Duodenal mucosa (tissue), 2 donors: ENCODE measurements at regions not wholly inside any gene's neighbourhood (a gene's known extent, or its start where the extent isn't known, plus 50 kb on each side); places are given as distances from the start of the nearest gene placed in this dataset.

Source experiments
- H3K27ac ChIP-seq: one replicate; pipeline ENCODE4 v1.7.0; 2013; ENCODE audit warnings: low read depth, low read length
- H3K27me3 ChIP-seq, 2 donors: one replicate each; pipeline ENCODE4 v1.7.0; 2013; ENCODE audit warnings: low read length in 2 of 2, control low read depth in 1 of 2; ENCODE audit not compliant: insufficient read depth in 2 of 2, control insufficient read depth in 1 of 2
- H3K36me3 ChIP-seq, 2 donors: one replicate each; pipeline ENCODE4 v1.7.0; 2013; ENCODE audit warnings: low read length in 2 of 2, control low read depth in 1 of 2; ENCODE audit not compliant: insufficient read depth in 2 of 2, control insufficient read depth in 1 of 2
- H3K4me1 ChIP-seq, 2 donors: one replicate each; pipeline ENCODE4 v1.7.0; 2013; ENCODE audit warnings: low read length in 2 of 2, control low read depth in 1 of 2; ENCODE audit not compliant: insufficient read depth in 2 of 2, control insufficient read depth in 1 of 2
- H3K4me3 ChIP-seq, 2 donors: one replicate each; pipeline ENCODE4 v1.7.0; 2013; ENCODE audit warnings: low read length in 2 of 2, low read depth in 1 of 2
- H3K9ac ChIP-seq, 2 donors: one replicate each; pipeline ENCODE4 v1.7.0; 2013; ENCODE audit warnings: low read length in 2 of 2, low read depth in 1 of 2
- H3K9me3 ChIP-seq, 2 donors: one replicate each; pipeline ENCODE4 v1.7.0; 2013; ENCODE audit warnings: low read length in 2 of 2, control low read depth in 1 of 2; ENCODE audit not compliant: control insufficient read depth in 1 of 2

- no peaks in the 10 kb centered on the region for H3K27me3 ChIP-seq
- H3K4me1 ChIP-seq = no peaks in the 10 kb centered on the region
- no peaks in the 10 kb centered on the region for H3K36me3 ChIP-seq
- no peak overlapping the region for H3K4me3 ChIP-seq
- no peak overlapping the region for H3K27ac ChIP-seq
- no peak overlapping the region for H3K9ac ChIP-seq
- H3K9me3 ChIP-seq = no peaks in the 10 kb centered on the region
Observed at GRCh38 chr2:48007699-48008268, 101.5 kb upstream of the FBXO11 start.

DNA sequence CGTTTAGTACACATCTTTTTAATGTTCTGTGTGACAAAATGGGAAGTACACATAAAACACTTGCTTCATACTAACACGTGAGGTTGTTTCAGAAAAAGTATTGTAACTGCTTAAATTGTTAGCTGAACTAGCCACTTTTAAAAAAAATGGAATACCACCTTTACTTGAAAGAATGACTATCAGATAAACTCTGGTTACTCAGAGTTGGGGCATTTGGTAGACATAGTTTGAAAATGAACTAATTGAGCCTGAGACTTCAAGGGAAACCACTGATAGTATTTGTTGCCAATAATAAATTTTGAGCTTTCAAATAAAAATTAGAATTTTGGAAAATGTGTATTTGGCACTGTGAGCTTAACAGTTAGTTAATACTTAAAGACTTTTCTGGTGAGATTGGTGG is 103.0 kb upstream of the FBXO11 start:
- H3K4me3 ChIP-seq = no peak overlapping the region
- no peak overlapping the region for H3K27ac ChIP-seq
- H3K27me3 ChIP-seq = no peaks in the 10 kb centered on the region
- H3K9ac ChIP-seq = no peak overlapping the region
- no peaks in the 10 kb centered on the region for H3K36me3 ChIP-seq
- H3K4me1 ChIP-seq = no peaks in the 10 kb centered on the region
- no peaks in the 10 kb centered on the region for H3K9me3 ChIP-seq

DNA sequence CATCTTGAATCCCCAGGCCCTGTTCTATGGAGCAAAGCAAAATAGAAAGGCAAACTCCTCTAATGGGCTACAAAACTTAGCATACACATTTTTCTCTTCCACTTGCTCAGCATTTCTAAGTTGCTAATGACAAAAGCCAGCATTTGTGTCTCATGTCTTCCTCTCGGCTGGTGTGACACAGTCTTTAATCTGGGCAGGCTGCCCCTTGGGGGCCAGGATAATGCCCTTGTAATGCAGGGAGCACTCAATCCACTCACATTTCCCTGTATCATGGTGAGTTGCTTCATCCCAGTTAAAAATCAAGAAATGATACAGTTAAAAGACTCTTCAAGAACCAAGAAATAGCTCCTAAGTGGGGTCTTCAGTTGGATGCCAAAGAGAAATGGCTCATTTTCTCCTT is 109.1 kb upstream of the FBXO11 start:
- no peak overlapping the region for H3K9ac ChIP-seq
- no peak overlapping the region for H3K4me3 ChIP-seq

GRCh38 chr2:48016225-48017019 is 110.1 kb upstream of the FBXO11 start:
- Histone ChIP-seq H3K9me3 (peaks cover 4 to 8% of the 10 kb centered on the region in 2 donors), H3K27ac (no peak overlapping the region), H3K4me3 (no peak overlapping the region), H3K36me3 (no peaks in the 10 kb centered on the region), H3K9ac (no peak overlapping the region), H3K4me1 (no peaks in the 10 kb centered on the region), H3K27me3 (no peaks in the 10 kb centered on the region)

More for the DNA sequence above, 109.1 kb upstream of the FBXO11 start:
- Histone ChIP-seq H3K9me3 (peaks cover 4 to 8% of the 10 kb centered on the region in 2 donors), H3K27me3 (no peaks in the 10 kb centered on the region), H3K27ac (no peak overlapping the region), H3K36me3 (no peaks in the 10 kb centered on the region), H3K4me1 (no peaks in the 10 kb centered on the region)

GRCh38 chr2:48017136-48017535 is 110.8 kb upstream of the FBXO11 start:
- no peaks in the 10 kb centered on the region for H3K36me3 ChIP-seq
- no peak overlapping the region for H3K27ac ChIP-seq
- H3K4me1 ChIP-seq = no peaks in the 10 kb centered on the region
- no peaks in the 10 kb centered on the region for H3K27me3 ChIP-seq
- H3K9ac ChIP-seq = no peak overlapping the region
- H3K4me3 ChIP-seq = no peak overlapping the region
- peaks cover 4 to 8% of the 10 kb centered on the region in 2 donors for H3K9me3 ChIP-seq

- no peak overlapping the region for H3K9ac ChIP-seq
- H3K36me3 ChIP-seq = no peaks in the 10 kb centered on the region
- no peak overlapping the region for H3K27ac ChIP-seq
- no peak overlapping the region for H3K4me3 ChIP-seq
- peaks cover 0 to 1% of the 10 kb centered on the region in 2 donors for H3K27me3 ChIP-seq
- H3K9me3 ChIP-seq = peaks cover 4 to 8% of the 10 kb centered on the region in 2 donors
- H3K4me1 ChIP-seq = no peaks in the 10 kb centered on the region
Observed at GRCh38 chr2:48018480-48018879, 112.2 kb upstream of the FBXO11 start.

DNA sequence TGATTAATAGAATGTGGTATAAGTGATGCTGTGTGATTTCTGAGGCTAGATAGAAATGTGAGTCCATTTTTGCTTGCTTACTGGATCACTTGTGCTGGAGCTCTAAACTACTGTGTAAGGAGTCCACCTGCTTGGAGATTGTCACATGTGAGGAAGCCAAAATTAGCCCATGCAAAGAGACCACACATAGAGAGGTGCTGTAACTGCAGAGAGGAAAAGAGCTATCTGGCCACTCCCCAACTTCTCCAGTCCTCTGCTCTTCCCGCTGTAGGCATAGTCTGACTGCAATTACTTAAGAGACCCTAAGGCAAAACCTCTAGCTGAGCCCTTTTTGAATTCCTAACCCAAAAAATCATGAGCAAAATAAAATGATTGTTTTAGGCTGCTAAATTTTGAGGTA is 120.6 kb upstream of the FBXO11 start:
- Histone ChIP-seq H3K9ac (no peak overlapping the region), H3K36me3 (no peaks in the 10 kb centered on the region), H3K9me3 (no peaks in the 10 kb centered on the region), H3K4me1 (no peaks in the 10 kb centered on the region), H3K27ac (no peak overlapping the region), H3K27me3 (peaks cover 0 to 4% of the 10 kb centered on the region in 2 donors), H3K4me3 (no peak overlapping the region)

DNA sequence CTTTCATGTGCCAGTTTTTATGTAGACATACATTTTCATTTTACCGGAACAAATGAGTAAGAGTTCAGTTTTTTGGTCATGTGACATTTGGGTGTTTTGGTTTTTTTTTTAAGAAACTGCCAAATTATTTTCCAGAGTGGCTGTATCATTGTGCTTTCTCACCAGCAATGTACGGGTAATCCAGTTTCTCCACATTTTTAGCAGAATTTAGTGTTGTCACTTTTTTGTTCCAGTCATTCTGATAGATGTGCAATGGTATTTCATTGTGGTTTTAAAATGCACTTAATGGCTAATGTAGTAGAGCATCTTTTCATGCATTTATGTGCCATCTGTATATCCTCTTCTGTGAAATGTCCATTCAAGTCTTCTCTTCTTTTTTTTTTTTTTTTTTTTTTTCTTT is 126.5 kb upstream of the FBXO11 start:
- Histone ChIP-seq H3K9ac (no peak overlapping the region), H3K4me1 (no peaks in the 10 kb centered on the region), H3K4me3 (no peak overlapping the region), H3K9me3 (no peaks in the 10 kb centered on the region), H3K36me3 (no peaks in the 10 kb centered on the region), H3K27ac (no peak overlapping the region), H3K27me3 (no peaks in the 10 kb centered on the region)

GRCh38 chr2:48034295-48034694 is 128.0 kb upstream of the FBXO11 start:
- Histone ChIP-seq H3K27ac (no peak overlapping the region), H3K9ac (no peak overlapping the region), H3K9me3 (no peaks in the 10 kb centered on the region), H3K4me3 (no peak overlapping the region), H3K36me3 (no peaks in the 10 kb centered on the region), H3K4me1 (no peaks in the 10 kb centered on the region), H3K27me3 (no peaks in the 10 kb centered on the region)

- Histone ChIP-seq H3K27ac (no peak overlapping the region), H3K27me3 (no peaks in the 10 kb centered on the region), H3K36me3 (no peaks in the 10 kb centered on the region), H3K4me1 (no peaks in the 10 kb centered on the region), H3K4me3 (no peak overlapping the region), H3K9me3 (no peaks in the 10 kb centered on the region), H3K9ac (no peak overlapping the region)
Observed at GRCh38 chr2:48036312-48036711, 130.0 kb upstream of the FBXO11 start.
